GM04503 (cell line): ENCODE measurements at regions not wholly inside any gene's neighbourhood (a gene's known extent, or its start where the extent isn't known, plus 50 kb on each side); places are given as distances from the start of the nearest gene placed in this dataset.
"Not testable (repeated sequence)": the region's sequence is repeated elsewhere in the genome, so short reads cannot be mapped to it uniquely, and the experiment has no call there.

ENCODE experiments used
- DNase-seq: peaks from one replicate; pipeline ENCODE4 v3.0.0-alpha.2; 2012; ENCODE audit warnings: low read depth

DNA sequence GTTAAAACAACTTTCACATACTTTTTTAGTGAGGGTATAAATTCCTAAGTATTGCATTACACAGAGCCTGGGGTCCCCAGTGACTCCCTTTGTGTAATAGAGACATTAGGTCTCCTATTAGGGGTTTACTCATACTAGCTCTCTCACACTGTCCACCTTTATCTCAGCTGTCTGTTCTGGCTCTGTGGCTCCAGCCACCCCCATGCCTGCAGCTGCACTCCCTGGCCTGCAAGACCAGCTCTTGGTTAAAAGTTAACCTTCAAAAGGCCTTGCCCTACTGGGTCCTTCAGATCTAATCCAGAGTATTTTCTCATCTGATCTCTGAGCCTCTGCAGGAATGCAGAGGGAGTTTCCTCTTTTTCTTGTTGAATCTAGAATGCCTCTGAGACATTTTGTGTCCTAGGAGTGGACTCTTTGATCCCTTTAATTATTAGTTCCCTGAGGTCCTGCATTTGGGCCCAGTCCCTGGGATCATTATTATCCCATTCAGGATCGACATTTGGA lies 280.9 kb downstream of the PYDC2 start:
- DNase-seq, result not testable (repeated sequence)

DNA sequence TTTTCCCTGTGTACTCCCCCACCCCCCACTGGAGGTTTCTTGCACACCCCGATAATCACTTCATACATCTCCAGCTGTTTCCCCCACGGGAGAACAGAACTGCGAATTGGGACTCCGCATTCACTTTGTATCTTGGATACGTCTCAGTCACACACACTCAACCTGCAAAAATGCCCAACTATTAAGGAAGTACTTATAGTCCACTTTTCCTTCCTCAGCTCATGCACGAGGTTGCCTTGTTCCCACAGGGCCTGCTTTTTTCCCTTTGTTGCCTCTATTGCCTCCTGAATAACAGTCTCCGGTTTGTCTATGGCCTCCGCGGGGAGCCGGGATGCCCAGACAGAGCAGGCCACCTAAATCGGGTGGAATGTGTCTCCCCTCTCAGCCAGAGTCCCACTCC lies 282.3 kb downstream of the PYDC2 start:
- no peak for DNase-seq

DNA sequence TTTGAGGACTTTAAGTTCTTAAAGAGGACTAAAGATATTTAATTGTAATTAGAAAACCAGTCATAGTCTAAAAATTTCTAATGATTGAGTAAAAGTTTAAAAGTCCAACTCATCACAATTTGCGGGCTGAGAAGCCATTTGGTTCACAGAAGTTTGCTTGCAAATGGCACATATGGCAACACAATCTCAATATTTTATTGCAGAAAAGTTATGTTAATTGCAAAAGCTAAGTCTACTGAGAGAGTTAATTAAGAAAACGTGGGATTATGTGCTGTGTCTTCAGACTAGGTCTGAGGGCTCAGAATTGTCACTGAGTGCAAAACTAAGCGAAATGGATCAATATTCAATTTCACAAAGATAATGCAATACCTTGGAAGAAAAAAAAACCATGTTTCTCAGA lies 289.7 kb downstream of the PYDC2 start:
- no peak for DNase-seq

DNA sequence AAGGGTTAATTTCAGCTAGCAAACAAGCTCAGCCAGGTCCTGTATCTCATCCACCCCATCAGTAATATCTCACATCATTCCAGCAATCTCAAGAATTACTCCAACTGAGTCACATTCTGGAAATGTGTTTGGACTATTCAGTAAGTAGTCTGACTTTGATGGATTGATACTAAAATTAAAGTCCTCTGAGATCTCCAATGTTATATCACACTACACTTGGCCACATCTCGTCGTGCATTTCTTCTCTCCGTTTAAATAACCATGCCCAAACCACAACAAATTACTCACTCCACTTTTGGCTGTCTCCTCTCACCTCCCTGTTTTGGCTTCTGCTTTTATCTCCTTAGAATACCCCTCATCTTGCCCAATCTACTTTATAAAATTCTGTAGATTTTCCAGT lies 292.2 kb downstream of the PYDC2 start:
- DNase-seq, result no peak

DNA sequence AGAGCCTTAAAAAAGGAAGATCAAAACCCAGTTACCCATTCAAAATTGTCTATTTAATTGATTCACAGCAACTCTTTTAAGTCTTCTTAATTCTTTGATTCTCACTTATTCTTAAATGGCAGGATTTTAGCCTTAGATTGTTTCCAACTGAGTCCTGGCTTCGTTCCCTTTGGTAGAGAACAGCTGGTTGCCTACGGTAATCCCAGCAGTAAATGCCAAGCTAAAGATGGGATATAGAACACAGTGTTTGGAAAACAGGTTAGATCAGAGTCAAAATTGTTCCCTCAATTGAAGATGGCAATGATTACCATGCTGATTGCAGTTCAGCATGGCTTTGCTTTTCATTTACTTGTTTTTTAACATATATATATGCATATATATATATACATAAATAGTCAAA lies 300.9 kb downstream of the PYDC2 start:
- no peak for DNase-seq

DNA sequence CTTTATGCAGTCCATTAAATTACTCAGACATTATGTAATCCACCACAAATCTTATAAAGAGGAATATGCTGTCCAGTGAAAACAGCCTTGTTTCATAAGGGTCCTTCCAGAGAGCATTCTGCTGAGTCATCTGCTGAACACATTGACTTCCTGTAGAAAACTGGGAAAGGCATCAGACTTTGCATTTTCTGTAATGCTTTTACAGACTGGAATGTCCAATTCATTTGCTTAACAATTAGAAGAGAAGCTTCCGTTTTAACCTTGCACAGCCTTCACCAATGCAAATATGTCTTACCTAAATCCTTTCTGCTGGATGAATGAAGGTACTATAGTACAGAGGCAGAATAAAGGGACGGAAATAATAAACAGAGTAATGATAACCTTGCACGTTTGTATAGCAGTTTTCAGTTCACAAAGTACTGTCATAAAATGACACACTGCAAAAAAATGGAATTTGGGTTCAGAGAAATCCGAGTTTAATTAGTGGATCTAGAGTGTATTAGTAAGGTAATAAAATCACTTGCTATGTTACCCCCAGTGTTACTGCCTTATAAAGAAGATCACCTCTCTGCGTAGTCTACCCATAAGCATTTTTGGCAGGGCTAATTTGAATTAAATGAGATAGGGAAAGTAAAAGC lies 301.5 kb downstream of the PYDC2 start:
- DNase-seq, result peak; percentile 56

DNA sequence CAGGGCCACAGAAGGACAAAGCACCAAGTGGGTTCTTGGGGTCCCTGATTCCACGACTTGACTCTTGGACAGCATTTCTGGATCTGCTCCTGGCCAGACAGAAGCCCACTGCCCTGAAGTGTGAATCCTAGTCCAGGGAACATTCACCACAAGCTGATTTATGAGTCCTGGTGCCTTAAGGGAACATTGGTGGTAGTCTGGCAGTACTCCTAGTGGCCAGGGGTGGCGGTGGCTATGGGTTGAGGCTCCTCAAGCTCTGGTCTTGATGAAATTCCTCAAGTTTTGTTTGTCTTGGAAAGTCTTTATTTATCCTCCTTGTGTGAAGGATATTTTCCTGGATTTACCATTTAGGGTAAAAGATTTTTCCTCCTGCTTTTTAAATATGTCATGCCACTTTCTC lies 307.5 kb downstream of the PYDC2 start:
- no peak for DNase-seq

DNA sequence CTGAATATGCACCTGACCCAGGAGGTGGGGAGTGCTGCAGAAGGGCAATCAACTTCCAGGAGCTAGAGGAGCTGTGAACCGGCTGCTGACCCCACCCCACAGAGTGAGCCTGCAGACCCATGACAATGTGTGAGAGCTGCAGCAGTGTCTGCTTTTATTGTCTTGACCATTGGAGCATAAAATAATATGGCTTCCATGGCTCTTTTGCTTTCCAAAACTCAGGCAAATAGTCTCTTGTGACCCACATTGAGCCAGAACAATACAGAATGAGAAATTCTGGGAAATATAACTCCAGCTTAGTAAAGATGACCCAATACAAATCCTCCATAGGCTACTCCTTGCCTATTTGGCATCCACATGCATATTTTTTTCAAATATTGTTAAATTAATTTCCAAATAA lies 309.6 kb downstream of the PYDC2 start:
- DNase-seq, result no peak

DNA sequence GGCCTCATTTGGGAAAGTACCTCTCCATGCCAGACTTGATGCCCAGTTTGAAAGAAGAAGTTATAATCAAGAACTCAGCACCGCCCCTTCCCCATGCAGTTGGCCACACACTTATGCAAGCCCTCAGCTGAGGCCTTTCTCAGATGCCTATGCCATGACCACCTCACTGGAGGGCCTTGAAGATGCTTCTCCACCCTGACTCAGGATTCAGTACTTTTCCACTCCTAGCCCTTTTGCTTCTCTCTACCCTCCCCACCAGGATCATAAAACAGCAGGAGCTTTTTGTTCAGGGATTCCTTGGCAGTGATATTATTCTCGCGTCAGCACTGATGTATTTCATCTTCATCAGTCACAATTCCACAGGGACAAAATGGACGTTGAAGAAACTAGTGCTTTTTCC lies 313.5 kb downstream of the PYDC2 start:
- peak; percentile 76 for DNase-seq

DNA sequence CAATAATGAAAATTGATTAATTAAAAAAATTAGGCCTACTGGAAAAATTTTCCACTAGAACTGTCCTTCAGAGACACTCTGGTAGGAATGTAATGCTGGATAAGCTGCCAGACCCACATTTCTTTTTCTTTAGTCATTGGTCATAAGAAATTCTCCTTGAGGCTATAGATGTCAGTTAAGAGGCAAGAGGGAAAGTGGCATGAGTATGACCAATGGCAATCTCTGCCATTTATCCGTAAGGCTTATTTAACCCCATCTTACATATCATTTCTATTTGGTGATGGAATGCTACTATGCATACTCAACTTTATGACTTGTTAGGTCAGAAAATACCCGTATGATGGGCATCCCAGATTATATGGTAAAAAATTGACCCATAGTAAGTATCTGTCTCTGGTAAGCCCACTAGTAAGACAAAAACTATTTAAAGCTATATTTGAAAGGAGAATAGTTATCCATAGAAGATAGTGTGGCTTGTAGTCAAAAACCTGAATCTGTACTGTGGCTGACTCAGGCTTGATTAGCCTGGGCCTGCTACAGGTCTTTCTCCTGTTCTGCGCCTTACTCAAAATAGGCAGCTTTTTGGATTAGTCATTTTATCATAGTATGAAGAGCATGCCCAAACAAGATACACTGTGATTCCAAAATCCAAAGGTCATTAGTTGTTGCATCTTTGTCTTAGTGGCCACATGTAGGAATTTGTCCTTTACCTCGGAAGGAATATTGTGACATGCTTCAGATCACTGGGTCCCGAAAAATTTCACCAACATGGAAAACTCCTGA lies 314.7 kb downstream of the PYDC2 start:
- peak; percentile 43 for DNase-seq

DNA sequence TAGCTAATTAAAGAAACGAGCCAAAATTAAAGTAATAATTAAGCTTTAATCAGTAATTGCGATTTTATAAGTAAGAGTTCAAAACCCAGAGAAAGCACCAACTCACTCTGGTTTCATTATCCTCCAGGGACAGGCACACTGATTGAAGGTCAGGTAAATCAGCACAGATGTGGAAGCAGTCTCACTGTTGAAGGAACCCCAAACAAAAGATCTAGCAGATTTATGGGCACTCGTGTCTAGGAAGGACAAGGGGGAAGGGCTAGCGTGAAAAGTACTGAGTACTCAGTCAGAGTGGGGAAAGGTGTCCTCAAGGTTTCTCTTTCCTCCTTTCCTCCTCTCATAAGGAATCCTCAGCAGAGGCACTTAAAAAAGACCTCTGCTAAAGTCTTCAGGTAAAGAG lies 320.1 kb downstream of the PYDC2 start:
- DNase-seq, result no peak

DNA sequence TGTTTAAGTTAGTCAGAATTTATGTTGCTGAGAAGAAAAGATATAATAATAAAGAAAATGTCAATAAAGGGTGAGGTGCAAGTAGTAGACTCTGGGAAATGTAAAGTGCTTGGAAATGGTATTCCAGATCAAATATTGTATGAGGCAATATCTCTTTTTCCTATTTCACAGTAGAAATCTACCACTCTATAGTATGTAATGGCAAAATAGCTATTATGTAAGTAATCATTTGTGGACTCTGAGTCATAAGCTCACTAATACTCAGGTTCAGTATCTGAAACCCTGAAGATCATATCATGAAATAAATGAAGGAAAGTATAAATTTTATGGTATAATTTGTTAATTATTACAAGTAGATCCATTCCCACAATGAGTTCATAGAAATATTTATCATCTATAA lies 322.1 kb downstream of the PYDC2 start:
- DNase-seq, result no peak

DNA sequence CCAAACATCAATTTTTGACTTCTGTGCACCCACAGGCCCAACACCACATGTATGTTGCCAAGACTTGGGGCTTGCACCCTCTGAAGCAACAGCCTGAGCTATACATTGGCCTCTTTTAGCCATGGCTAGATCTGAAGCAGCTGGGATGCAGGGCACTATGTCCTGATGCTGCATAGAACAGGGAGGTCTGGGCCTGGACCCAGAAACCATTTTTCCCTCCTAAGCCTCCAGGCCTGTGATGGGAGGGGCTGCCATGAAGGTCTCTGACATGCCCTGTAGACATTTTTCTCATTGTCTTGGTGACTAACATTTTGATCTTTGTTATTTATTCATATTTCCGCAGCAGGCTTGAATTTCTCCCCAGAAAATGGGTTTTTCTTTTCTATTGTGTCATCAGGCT lies 330.0 kb downstream of the PYDC2 start:
- no peak for DNase-seq

DNA sequence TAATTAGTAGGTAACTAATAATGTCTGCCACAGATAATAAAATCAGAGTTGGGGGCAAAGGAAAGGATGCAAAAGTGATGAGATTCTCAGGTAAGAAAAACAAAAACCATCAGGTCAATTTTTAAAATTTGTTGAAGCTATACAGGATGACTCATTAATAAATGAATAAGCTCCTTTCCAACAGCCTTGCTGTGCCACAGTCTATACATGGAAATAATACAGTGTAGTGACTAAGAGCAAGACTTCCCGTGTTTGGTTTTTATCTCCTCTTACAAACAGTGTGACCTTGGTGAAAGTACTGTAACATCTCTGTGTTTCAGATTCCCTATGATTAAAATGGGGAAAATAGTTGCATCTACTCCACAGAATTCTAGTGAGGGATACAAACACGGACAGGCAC lies 331.6 kb downstream of the PYDC2 start:
- DNase-seq, result no peak

DNA sequence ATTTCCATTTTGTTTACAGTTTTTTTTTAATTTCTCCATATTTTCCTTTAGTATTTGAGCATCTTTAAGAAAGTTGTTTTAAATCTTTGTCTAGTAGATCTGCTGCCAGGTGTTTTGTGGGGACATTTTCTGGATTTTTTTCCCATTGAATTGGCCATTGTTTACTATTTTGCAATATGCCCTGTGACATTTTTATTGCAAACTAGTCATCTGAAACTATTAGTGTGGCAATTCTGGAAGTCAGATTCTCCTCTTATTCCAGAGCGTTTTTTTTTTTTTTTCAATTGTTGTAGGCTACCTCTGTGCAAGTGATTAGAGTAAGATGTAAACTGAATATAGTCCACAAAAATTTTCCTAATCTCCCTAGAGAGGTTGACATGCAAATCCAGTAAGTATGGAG lies 334.2 kb downstream of the PYDC2 start:
- DNase-seq, result no peak

DNA sequence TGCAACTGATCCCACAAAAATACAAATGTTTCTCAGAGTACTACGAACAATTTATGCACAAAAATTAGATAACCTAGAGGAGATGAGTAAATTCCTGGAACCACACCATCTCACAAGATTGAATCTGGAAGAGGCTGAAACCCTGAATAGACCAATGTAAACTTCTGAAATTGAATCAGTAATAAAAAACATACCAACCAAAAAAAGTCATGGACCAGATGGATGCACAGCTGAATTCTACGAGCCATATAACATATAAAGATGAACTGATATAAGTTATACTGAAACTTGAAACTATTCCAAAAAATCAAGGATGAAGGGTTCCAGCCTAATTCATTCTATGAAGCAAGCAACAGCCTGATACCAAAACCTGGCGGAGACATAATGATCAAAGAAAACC lies 336.3 kb downstream of the PYDC2 start:
- DNase-seq, result no peak

DNA sequence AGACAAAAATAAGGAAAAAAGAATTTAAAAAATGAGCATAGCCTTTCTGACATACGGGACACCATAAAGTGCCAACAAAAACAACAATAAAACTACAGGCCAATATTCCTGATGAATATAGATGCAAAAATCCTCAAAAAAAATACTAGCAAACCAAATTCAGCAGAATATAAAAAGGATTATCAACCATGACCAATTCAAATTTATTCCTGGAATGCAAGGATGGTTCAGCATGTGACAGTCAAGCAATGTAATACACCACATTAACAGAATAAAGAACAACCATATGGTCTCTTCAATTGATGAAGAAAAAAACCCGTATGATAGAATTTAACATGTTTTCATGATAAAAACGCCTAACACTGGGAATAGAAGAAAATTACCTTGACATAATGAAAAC lies 341.7 kb downstream of the PYDC2 start:
- DNase-seq, result no peak

DNA sequence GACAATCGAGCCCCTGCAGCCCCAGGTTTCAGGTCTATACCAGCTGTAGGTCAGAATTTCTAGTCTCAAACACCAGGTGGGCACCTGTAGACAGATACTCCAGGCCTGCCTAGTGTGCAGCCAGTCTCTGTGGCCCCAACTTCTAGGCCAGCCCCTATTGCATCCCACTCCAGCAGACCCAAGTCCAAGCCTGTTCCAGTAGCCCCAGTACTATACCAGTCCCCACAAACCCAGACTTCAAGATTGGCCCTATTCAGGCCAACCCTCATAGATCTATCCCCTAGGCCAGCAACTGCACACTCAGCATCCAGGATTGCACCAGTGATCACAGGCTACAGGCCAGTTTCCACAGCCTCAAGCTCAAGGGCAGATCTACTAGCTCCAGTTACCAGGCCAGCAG lies 344.0 kb downstream of the PYDC2 start:
- no peak for DNase-seq

DNA sequence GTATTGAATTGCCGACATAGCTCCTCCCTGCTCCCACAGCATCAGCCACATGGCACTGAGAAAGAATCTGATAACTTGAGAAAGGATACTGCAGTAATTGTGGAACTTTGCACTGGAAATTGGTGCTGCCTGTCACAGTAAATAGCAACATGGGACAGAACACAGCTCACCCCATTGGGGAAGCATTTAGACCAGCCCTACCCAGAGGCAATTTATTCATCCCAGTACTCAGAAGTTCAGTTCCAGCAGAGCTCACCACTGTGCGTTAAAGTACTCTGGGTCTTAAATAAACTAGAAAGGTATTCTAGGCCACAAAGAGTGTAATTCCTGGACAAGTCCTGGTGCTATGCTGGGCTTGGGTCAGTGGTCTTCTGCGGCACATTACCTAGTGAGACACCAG lies 347.1 kb downstream of the PYDC2 start:
- DNase-seq, result no peak

DNA sequence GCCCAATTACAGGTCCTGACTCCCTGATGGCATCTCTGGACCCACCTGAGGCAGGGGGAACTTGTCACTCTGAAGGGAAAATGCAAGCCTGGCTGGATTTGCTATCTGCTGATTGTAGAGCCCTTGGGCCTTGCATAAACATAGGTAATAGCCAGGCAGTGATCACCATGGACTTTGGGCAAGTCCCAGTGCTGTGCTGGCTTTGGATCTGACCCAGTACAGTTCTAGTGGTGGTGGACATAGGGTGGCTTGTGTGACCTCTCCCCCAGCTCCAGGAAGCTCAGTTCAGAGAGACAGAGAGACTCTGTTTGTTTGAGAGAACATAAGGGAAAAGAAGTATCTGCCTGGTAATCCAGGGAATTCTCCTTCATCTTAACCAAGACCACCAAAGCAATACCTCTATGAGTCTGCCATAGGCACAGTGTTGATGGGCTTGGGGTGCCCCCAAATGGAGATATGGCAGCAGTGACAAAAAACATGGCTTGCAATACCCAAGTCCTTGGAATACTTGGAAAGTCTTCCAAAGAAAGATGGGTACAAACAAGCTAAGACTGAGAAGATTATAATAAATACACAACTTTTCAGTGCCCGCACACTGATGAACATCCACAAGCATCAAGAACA lies 348.5 kb downstream of the PYDC2 start:
- DNase-seq, result no peak

DNA sequence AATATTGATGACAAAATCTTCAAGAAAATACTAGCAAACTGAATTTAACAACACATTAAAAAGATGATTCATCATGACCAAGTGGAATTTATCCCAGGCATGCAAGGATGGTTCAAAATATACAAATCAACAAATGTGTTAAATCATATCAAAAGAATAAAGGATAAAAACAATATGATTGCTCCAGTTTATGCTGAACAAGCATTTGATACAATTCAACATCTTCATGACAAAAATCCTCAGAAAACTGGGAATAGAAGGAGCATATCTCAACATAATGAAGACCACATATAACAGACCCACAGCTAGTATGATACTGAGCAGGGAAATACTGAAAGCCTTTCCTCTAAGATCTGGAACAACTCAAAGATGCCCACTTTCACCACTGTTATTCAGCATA lies 352.3 kb downstream of the PYDC2 start:
- DNase-seq, result no peak

DNA sequence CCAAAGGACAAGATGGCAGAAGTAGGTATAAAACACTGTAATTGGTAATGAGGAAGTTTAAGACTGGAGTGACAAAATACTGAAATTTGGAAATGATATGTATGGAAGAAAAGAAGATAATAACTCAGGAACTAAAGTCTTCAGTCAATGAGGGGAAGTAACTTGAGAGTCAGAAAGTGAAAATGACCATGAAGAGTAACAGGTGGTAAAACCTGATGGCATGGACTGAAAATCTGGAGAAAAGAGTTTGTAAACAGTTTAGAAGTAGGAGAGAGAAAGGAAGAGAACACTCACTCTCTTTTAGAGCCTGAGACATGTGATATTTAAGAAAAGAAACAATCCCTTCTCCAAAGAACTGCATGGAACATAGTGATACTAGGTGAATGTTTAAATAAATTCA lies 387.9 kb downstream of the PYDC2 start:
- DNase-seq, result no peak

DNA sequence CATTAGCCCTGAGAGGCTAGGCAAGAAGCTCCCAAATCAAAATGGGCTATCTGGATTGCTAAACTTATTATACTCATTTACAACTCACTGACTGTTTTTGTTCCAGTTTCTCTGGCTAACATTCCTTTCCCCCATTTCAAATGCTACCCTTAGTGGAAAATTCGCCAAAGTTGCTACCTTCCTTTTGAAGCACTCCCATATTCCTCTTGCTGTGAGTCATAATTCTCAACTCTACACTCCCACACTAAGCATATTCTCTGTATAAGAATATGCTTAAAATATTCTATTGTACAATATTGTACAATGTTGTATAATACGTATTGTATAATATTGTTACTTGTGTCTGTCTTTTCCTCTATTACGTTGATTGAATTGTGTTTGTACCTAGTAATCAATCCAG lies 398.6 kb downstream of the PYDC2 start:
- DNase-seq, result no peak
